Liver (tissue), 8 donors: ENCODE measurements at regions not wholly inside any gene's neighbourhood (a gene's known extent, or its start where the extent isn't known, plus 50 kb on each side); places are given as distances from the start of the nearest gene placed in this dataset.

Experiments
- DNase-seq: peaks from one replicate; pipeline ENCODE4 v3.0.0-alpha.2; 2017; ENCODE audit warnings: low spot score
- H3K27ac ChIP-seq, 2 donors: one replicate each; pipeline ENCODE4 v1.7.0; 2013; ENCODE audit warnings: inconsistent platforms in 2 of 2, low read length in 2 of 2, control low read depth in 1 of 2, low read depth in 1 of 2, mild to moderate bottlenecking in 1 of 2
- H3K27me3 ChIP-seq, 4 donors: one replicate each; pipeline versions ENCODE4 v1.6.1 to v1.7.0; 2013; ENCODE audit warnings: low read length in 3 of 4, inconsistent platforms in 1 of 4, mild to moderate bottlenecking in 1 of 4, moderate library complexity in 1 of 4; ENCODE audit not compliant: control insufficient read depth in 4 of 4, insufficient read depth in 4 of 4
- H3K36me3 ChIP-seq, 4 donors: one replicate each; pipeline versions ENCODE4 v1.6.1 to v1.7.0; 2013; ENCODE audit warnings: low read length in 3 of 4, mild to moderate bottlenecking in 3 of 4, low read depth in 1 of 4, moderate library complexity in 1 of 4; ENCODE audit not compliant: control insufficient read depth in 4 of 4, insufficient read depth in 3 of 4
- H3K4me1 ChIP-seq, 4 donors: one replicate each; pipeline versions ENCODE4 v1.6.1 to v1.7.0; 2013; ENCODE audit warnings: low read length in 3 of 4, mild to moderate bottlenecking in 3 of 4, moderate library complexity in 1 of 4; ENCODE audit not compliant: control insufficient read depth in 4 of 4, insufficient read depth in 4 of 4
- H3K4me3 ChIP-seq, 3 donors: one replicate each; pipeline versions ENCODE4 v1.6.1 to v1.7.0; 2013; ENCODE audit warnings: low read length in 3 of 3, control low read depth in 1 of 3, low read depth in 1 of 3, mild to moderate bottlenecking in 1 of 3
- H3K9ac ChIP-seq, 2 donors: one replicate each; pipeline ENCODE4 v1.7.0; 2013; ENCODE audit warnings: low read length in 2 of 2, mild to moderate bottlenecking in 2 of 2, moderate library complexity in 2 of 2, control low read depth in 1 of 2, low read depth in 1 of 2
- H3K9me3 ChIP-seq, 4 donors: one replicate each; pipeline versions ENCODE4 v1.6.1 to v1.7.0; 2013; ENCODE audit warnings: low read length in 3 of 4; ENCODE audit not compliant: control insufficient read depth in 4 of 4
- JUND ChIP-seq, 2 donors: IDR thresholded peaks; 2 replicates each; pipeline ENCODE4 v1.6.1; 2016; ENCODE audit warnings: antibody characterized with exemption in 2 of 2
- RAD21 ChIP-seq, 2 donors: IDR thresholded peaks; 2 replicates each; pipeline ENCODE4 v1.6.1; 2016; ENCODE audit warnings: antibody characterized with exemption in 2 of 2, mild to moderate bottlenecking in 2 of 2
- SP1 ChIP-seq: IDR thresholded peaks from 2 replicates; pipeline ENCODE4 v1.6.1; 2018; ENCODE audit warnings: antibody characterized with exemption, mild to moderate bottlenecking
- TAF1 ChIP-seq: conservative IDR thresholded peaks from 2 replicates; pipeline ENCODE4 v1.6.1; 2016; ENCODE audit warnings: antibody characterized with exemption, mild to moderate bottlenecking
- YY1 ChIP-seq: IDR thresholded peaks from 2 replicates; pipeline ENCODE4 v1.6.1; 2016; ENCODE audit warnings: antibody characterized with exemption, mild to moderate bottlenecking
- WGBS: extraction: QIAGEN DNeasy Blood & Tissue Kit; methylation state at CpG from one replicate; pipeline ENCODE4 v1.1.7; 2013; 5-methylcytosine and 5-hydroxymethylcytosine counted together
- TF ChIP-seq, protein P1 (sequence below): IDR thresholded peaks from 2 replicates; pipeline ENCODE4 v1.6.1; 2016; ENCODE audit warnings: antibody characterized with exemption
- TF ChIP-seq, protein P2 (sequence below): IDR thresholded peaks from 2 replicates; pipeline ENCODE4 v1.6.1; 2016; ENCODE audit warnings: antibody characterized with exemption, mild to moderate bottlenecking
- TF ChIP-seq, protein P3 (sequence below): IDR thresholded peaks from 2 replicates; pipeline ENCODE4 v1.6.1; 2016; ENCODE audit warnings: antibody characterized with exemption
- TF ChIP-seq, protein P4 (sequence below): fragments of 150-350 bp; IDR thresholded peaks from 2 replicates; pipeline ENCODE4 v1.5.1; 2017; ENCODE audit warnings: improper control_type of control experiment, low read depth, low read length; ENCODE audit not compliant: missing input control
- TF ChIP-seq, protein P5 (sequence below): IDR thresholded peaks from 2 replicates; pipeline ENCODE4 v1.6.1; 2016; ENCODE audit warnings: antibody characterized with exemption
- donor health status: healthy.
- donor health status: healthy.
- donor health status: healthy.
- donor health status: healthy.
- donor health status: healthy.

DNA sequence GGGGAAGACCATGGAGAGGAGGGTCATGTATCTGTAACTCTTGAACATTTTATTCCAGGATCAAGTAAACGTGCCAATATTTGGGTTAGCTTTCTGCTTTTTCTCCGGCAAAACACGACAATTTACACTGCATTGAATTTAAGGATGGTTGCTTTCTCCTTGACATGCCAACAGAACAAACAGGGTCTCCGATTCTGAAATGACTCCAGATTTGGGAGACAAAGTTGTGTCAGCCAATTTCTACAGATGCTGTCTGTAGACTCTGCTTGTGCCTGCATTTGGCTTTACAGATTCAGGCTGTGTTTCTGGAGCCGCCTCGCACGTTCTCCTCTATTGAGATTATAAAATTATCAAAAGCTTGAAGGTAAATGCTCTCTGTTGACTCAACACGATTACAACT, 207.0 kb downstream of the ASMT start:
- H3K36me3 ChIP-seq: no peaks in the 10 kb centered on the region
- DNase-seq: no peak
- no peak overlapping the region for H3K27ac ChIP-seq
- H3K9me3 ChIP-seq: no peaks in the 10 kb centered on the region
- H3K4me1 ChIP-seq: no peaks in the 10 kb centered on the region
- no peak overlapping the region for H3K9ac ChIP-seq
- H3K4me3 ChIP-seq: no peak overlapping the region
- TF ChIP-seq, protein P1, sequence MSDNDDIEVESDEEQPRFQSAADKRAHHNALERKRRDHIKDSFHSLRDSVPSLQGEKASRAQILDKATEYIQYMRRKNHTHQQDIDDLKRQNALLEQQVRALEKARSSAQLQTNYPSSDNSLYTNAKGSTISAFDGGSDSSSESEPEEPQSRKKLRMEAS: no peak
- TF ChIP-seq, protein P2, sequence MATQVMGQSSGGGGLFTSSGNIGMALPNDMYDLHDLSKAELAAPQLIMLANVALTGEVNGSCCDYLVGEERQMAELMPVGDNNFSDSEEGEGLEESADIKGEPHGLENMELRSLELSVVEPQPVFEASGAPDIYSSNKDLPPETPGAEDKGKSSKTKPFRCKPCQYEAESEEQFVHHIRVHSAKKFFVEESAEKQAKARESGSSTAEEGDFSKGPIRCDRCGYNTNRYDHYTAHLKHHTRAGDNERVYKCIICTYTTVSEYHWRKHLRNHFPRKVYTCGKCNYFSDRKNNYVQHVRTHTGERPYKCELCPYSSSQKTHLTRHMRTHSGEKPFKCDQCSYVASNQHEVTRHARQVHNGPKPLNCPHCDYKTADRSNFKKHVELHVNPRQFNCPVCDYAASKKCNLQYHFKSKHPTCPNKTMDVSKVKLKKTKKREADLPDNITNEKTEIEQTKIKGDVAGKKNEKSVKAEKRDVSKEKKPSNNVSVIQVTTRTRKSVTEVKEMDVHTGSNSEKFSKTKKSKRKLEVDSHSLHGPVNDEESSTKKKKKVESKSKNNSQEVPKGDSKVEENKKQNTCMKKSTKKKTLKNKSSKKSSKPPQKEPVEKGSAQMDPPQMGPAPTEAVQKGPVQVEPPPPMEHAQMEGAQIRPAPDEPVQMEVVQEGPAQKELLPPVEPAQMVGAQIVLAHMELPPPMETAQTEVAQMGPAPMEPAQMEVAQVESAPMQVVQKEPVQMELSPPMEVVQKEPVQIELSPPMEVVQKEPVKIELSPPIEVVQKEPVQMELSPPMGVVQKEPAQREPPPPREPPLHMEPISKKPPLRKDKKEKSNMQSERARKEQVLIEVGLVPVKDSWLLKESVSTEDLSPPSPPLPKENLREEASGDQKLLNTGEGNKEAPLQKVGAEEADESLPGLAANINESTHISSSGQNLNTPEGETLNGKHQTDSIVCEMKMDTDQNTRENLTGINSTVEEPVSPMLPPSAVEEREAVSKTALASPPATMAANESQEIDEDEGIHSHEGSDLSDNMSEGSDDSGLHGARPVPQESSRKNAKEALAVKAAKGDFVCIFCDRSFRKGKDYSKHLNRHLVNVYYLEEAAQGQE: no peak
- TF ChIP-seq, protein P3, sequence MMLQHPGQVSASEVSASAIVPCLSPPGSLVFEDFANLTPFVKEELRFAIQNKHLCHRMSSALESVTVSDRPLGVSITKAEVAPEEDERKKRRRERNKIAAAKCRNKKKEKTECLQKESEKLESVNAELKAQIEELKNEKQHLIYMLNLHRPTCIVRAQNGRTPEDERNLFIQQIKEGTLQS: no peak
- TF ChIP-seq RAD21 (IDR thresholded peaks at IDR 0.05) (no peak), JUND (IDR thresholded peaks at IDR 0.05) (no peak), SP1 (no peak), YY1 (no peak)
- TF ChIP-seq, protein P4, sequence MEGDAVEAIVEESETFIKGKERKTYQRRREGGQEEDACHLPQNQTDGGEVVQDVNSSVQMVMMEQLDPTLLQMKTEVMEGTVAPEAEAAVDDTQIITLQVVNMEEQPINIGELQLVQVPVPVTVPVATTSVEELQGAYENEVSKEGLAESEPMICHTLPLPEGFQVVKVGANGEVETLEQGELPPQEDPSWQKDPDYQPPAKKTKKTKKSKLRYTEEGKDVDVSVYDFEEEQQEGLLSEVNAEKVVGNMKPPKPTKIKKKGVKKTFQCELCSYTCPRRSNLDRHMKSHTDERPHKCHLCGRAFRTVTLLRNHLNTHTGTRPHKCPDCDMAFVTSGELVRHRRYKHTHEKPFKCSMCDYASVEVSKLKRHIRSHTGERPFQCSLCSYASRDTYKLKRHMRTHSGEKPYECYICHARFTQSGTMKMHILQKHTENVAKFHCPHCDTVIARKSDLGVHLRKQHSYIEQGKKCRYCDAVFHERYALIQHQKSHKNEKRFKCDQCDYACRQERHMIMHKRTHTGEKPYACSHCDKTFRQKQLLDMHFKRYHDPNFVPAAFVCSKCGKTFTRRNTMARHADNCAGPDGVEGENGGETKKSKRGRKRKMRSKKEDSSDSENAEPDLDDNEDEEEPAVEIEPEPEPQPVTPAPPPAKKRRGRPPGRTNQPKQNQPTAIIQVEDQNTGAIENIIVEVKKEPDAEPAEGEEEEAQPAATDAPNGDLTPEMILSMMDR: no peak
- no peaks in the 10 kb centered on the region for H3K27me3 ChIP-seq
- WGBS: 86% methylated on average over 8 of the region's 8 CpGs

DNA sequence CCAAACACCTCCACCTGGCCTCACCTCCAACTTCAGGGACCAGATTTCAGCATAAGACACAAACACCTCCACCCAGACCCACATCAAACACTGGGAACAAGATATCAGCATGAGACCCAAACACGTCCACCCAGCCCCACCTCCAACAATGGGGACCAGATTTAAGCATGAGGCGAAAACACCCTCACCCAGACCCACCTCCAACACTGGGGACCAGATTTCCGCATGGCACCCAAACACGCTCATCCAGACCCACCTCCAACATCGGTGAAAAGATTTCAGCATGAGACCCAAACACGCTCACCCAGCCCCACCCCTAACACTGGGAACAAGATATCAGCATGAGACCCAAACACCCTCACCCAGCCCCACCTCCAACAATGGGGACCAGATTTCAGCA, 210.0 kb downstream of the ASMT start:
- H3K36me3 ChIP-seq: no peaks in the 10 kb centered on the region
- no peak overlapping the region for H3K4me3 ChIP-seq
- WGBS: 78% methylated on average over 6 of the region's 6 CpGs
- H3K4me1 ChIP-seq: no peaks in the 10 kb centered on the region
- H3K9me3 ChIP-seq: no peaks in the 10 kb centered on the region
- no peak overlapping the region for H3K9ac ChIP-seq
- no peaks in the 10 kb centered on the region for H3K27me3 ChIP-seq
- no peak overlapping the region for H3K27ac ChIP-seq
- no peak for TF ChIP-seq TAF1
- TF ChIP-seq, protein P5, sequence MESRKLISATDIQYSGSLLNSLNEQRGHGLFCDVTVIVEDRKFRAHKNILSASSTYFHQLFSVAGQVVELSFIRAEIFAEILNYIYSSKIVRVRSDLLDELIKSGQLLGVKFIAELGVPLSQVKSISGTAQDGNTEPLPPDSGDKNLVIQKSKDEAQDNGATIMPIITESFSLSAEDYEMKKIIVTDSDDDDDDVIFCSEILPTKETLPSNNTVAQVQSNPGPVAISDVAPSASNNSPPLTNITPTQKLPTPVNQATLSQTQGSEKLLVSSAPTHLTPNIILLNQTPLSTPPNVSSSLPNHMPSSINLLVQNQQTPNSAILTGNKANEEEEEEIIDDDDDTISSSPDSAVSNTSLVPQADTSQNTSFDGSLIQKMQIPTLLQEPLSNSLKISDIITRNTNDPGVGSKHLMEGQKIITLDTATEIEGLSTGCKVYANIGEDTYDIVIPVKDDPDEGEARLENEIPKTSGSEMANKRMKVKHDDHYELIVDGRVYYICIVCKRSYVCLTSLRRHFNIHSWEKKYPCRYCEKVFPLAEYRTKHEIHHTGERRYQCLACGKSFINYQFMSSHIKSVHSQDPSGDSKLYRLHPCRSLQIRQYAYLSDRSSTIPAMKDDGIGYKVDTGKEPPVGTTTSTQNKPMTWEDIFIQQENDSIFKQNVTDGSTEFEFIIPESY: no peak
- TF ChIP-seq, protein P3: no peak
- no peak for DNase-seq
